ENCODE measurements at regions not wholly inside any gene's neighbourhood (a gene's known extent, or its start where the extent isn't known, plus 50 kb on each side); places are given as distances from the start of the nearest gene placed in this dataset.
A peak's percentile ranks its signal among the peaks of the same experiment; 100 is the strongest.

DNA sequence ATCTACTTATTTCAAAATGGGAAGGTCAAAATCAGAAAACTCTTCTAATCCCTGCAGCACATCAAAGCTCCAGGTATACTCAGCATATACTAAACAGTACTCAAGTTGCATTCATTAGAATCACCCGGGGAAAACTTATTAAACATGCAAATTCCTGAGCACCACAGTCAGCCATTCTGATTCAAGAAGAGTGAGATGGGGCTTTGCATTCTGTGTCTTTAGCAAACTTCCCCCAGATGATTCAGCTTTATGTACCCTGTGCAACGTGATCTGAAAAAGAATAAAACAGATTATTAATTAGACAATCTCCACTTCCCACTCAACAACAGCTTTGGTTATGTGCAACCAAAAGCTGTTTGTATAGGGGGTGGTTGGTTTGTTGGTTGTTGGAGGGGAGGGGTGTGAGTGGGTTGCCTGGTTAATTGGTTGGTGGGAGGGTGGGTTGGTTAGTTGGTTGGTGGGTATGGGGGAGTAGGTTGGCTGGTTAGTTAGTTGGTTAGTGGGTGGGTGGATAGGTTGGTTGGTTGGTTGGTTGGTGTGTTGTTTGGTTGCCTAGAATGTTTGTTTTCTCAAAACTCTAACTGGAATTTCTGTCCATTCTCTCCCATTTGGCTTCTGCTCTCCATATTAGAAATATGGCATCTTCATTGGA is 112.5 kb upstream of the AGAP1 start:
- DNase-seq (ENCODE audit: low spot score in 2 of 2) (no peak), ATAC-seq (replicated peaks; ENCODE audit: extremely low read depth, poor library complexity, severe bottlenecking) (no peak)
- Mint-ChIP-seq H3K4me3 (no peak overlapping the region), H3K27ac (ENCODE audit: low read depth) (no peak overlapping the region), H3K4me1 (no peaks in the 10 kb centered on the region), H3K27me3 (peaks cover 25% of the 10 kb centered on the region), H3K36me3 (ENCODE audit: insufficient read depth) (no peaks in the 10 kb centered on the region), H3K9me3 (no peaks in the 10 kb centered on the region)

- no peak for DNase-seq (ENCODE audit: low spot score in 2 of 2)
- Mint-ChIP-seq H3K36me3 (ENCODE audit: insufficient read depth) (no peaks in the 10 kb centered on the region), H3K27me3 (peaks cover 17% of the 10 kb centered on the region), H3K4me1 (no peaks in the 10 kb centered on the region), H3K4me3 (no peak overlapping the region), H3K9me3 (no peaks in the 10 kb centered on the region), H3K27ac (ENCODE audit: low read depth) (no peak overlapping the region)
- no peak for ATAC-seq (replicated peaks; ENCODE audit: extremely low read depth, poor library complexity, severe bottlenecking)
Observed at GRCh38 chr2:235382179-235382578, 111.7 kb upstream of the AGAP1 start.

- H3K4me1 Mint-ChIP-seq, result no peaks in the 10 kb centered on the region
- H3K27me3 Mint-ChIP-seq, result peaks cover 13% of the 10 kb centered on the region
- peaks cover 3% of the 10 kb centered on the region for H3K36me3 Mint-ChIP-seq (ENCODE audit: insufficient read depth)
- H3K4me3 Mint-ChIP-seq, result no peak overlapping the region
- no peak overlapping the region for H3K27ac Mint-ChIP-seq (ENCODE audit: low read depth)
- no peaks in the 10 kb centered on the region for H3K9me3 Mint-ChIP-seq
- DNase-seq (ENCODE audit: low spot score in 2 of 2) (no peak), ATAC-seq (replicated peaks; ENCODE audit: extremely low read depth, poor library complexity, severe bottlenecking) (no peak)
Observed at GRCh38 chr2:235382601-235383000, 111.2 kb upstream of the AGAP1 start.

- Mint-ChIP-seq H3K9me3 (no peaks in the 10 kb centered on the region), H3K27me3 (peaks cover 5% of the 10 kb centered on the region), H3K4me1 (no peaks in the 10 kb centered on the region), H3K27ac (ENCODE audit: low read depth) (no peak overlapping the region), H3K36me3 (ENCODE audit: insufficient read depth) (peaks cover 3% of the 10 kb centered on the region), H3K4me3 (no peak overlapping the region)
- no peak for DNase-seq (ENCODE audit: low spot score in 2 of 2)
- ATAC-seq (replicated peaks; ENCODE audit: extremely low read depth, poor library complexity, severe bottlenecking), result no peak
Observed at GRCh38 chr2:235383272-235383843, 110.5 kb upstream of the AGAP1 start.

DNA sequence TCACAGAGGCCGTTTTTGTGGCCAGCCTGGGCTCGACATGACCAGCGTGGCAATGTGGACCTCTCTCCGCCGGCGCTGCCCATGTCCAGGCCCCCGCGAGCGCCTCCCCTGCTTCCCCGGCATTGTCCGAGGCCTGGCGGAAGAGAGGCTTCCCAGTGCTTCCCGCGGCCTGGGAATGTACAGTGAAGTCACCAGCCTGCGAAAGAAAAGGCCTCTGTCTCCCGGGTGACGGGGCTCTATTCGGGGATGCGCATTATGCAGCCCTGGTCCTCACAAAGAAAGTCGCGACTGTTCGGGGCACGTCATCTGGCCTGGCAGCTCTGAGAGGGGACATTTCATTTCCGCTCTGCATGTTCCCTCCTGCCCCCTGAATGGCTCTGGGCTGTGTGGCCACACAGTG is 109.2 kb upstream of the AGAP1 start:
- H3K27ac Mint-ChIP-seq (ENCODE audit: low read depth), result no peak overlapping the region
- H3K4me3 Mint-ChIP-seq, result no peak overlapping the region
- no peak for DNase-seq (ENCODE audit: low spot score in 2 of 2)
- no peak for ATAC-seq (replicated peaks; ENCODE audit: extremely low read depth, poor library complexity, severe bottlenecking)
- H3K4me1 Mint-ChIP-seq, result no peaks in the 10 kb centered on the region
- no peaks in the 10 kb centered on the region for H3K9me3 Mint-ChIP-seq
- no peaks in the 10 kb centered on the region for H3K27me3 Mint-ChIP-seq
- peaks cover 3% of the 10 kb centered on the region for H3K36me3 Mint-ChIP-seq (ENCODE audit: insufficient read depth)

- no peak overlapping the region for H3K27ac Mint-ChIP-seq (ENCODE audit: low read depth)
Observed at GRCh38 chr2:235389626-235390025, 104.2 kb upstream of the AGAP1 start.

GRCh38 chr2:235390108-235390815 is 103.6 kb upstream of the AGAP1 start:
- peak overlapping the region; percentile 31 for H3K4me3 Mint-ChIP-seq
- peak; percentile 94 for ATAC-seq (replicated peaks; ENCODE audit: extremely low read depth, poor library complexity, severe bottlenecking)
- H3K27me3 Mint-ChIP-seq, result peaks cover 15% of the 10 kb centered on the region
- H3K36me3 Mint-ChIP-seq (ENCODE audit: insufficient read depth), result peaks cover 3% of the 10 kb centered on the region
- H3K9me3 Mint-ChIP-seq, result no peaks in the 10 kb centered on the region
- H3K27ac Mint-ChIP-seq (ENCODE audit: low read depth), result peak overlapping the region; percentile 52
- DNase-seq (ENCODE audit: low spot score in 2 of 2), result peak in 1 of 2 donors; percentile 42
- H3K4me1 Mint-ChIP-seq, result peaks cover 13% of the 10 kb centered on the region

More at GRCh38 chr2:235389626-235390025, 104.2 kb upstream of the AGAP1 start:
- DNase-seq (ENCODE audit: low spot score in 2 of 2), result no peak
- Mint-ChIP-seq H3K36me3 (ENCODE audit: insufficient read depth) (peaks cover 3% of the 10 kb centered on the region), H3K9me3 (no peaks in the 10 kb centered on the region), H3K4me3 (no peak overlapping the region), H3K27me3 (peaks cover 8% of the 10 kb centered on the region), H3K4me1 (peaks cover 13% of the 10 kb centered on the region)
- ATAC-seq (replicated peaks; ENCODE audit: extremely low read depth, poor library complexity, severe bottlenecking), result no peak

DNA sequence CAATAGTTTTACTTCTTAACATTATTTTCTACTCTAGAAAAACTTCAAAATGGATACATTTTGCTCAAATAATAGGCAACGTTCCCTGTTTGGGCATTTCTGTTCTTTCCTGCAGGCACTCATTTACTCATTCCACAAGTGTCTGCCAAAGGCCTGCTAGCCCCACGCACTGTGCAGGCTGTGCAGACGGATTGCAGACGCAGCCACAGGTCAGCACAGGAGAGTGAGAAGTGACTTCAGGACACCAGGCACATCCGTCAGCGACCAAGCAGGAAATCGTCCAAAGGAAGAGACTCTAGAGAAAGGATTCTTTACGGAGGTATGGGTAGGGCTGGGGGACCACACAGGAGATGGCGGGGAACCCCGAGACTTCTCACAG is 103.0 kb upstream of the AGAP1 start:
- Mint-ChIP-seq H3K27ac (ENCODE audit: low read depth) (peak overlapping the region; percentile 52), H3K4me3 (peak overlapping the region; percentile 31), H3K9me3 (no peaks in the 10 kb centered on the region), H3K27me3 (peaks cover 20% of the 10 kb centered on the region), H3K4me1 (peaks cover 13% of the 10 kb centered on the region), H3K36me3 (ENCODE audit: insufficient read depth) (peaks cover 3% of the 10 kb centered on the region)
- DNase-seq (ENCODE audit: low spot score in 2 of 2) (no peak), ATAC-seq (replicated peaks; ENCODE audit: extremely low read depth, poor library complexity, severe bottlenecking) (no peak)

DNA sequence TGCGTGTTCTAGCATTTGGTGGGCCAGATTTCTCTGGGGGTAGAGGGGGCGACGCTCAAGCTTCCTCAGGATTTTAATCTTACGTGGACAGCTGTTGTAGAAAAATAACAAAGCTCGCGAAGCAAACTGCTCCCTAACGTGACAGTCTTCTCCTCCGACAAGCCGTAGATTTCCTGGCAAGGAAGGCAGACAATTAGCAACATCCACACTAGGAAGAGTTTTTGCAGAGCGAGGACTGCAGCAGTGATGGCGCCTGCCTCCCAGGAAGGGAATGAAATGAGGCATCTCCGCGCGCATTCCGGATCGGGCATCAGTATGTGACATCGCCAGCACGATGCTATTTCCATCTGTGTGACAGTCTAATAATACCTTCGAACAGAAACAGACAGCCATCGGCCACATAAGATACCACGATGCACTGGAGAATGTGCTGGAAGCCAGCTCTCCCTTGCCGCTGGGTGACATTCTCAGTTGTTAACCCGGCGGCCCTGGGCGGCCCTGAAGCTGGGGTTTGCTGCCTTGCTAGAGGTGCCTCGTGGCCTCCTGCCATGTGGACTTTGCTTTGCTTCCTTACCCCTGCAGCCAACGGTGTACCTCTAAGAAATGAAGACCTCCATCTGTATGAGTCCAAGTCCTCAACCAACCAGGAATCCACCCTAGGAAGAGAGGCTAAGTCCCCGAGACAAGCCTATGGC is 101.8 kb upstream of the AGAP1 start:
- ATAC-seq (replicated peaks; ENCODE audit: extremely low read depth, poor library complexity, severe bottlenecking), result no peak
- no peak overlapping the region for H3K4me3 Mint-ChIP-seq
- H3K4me1 Mint-ChIP-seq, result peaks cover 13% of the 10 kb centered on the region
- H3K36me3 Mint-ChIP-seq (ENCODE audit: insufficient read depth), result peaks cover 3% of the 10 kb centered on the region
- peaks cover 33% of the 10 kb centered on the region for H3K27me3 Mint-ChIP-seq
- no peak for DNase-seq (ENCODE audit: low spot score in 2 of 2)
- H3K27ac Mint-ChIP-seq (ENCODE audit: low read depth), result no peak overlapping the region
- H3K9me3 Mint-ChIP-seq, result no peaks in the 10 kb centered on the region

GRCh38 chr2:235394278-235394828 is 99.5 kb upstream of the AGAP1 start:
- Mint-ChIP-seq H3K36me3 (ENCODE audit: insufficient read depth) (no peaks in the 10 kb centered on the region), H3K27ac (ENCODE audit: low read depth) (no peak overlapping the region), H3K9me3 (no peaks in the 10 kb centered on the region), H3K4me3 (no peak overlapping the region), H3K4me1 (peaks cover 13% of the 10 kb centered on the region), H3K27me3 (peaks cover 45% of the 10 kb centered on the region)
- DNase-seq (ENCODE audit: low spot score in 2 of 2) (no peak), ATAC-seq (replicated peaks; ENCODE audit: extremely low read depth, poor library complexity, severe bottlenecking) (no peak)

DNA sequence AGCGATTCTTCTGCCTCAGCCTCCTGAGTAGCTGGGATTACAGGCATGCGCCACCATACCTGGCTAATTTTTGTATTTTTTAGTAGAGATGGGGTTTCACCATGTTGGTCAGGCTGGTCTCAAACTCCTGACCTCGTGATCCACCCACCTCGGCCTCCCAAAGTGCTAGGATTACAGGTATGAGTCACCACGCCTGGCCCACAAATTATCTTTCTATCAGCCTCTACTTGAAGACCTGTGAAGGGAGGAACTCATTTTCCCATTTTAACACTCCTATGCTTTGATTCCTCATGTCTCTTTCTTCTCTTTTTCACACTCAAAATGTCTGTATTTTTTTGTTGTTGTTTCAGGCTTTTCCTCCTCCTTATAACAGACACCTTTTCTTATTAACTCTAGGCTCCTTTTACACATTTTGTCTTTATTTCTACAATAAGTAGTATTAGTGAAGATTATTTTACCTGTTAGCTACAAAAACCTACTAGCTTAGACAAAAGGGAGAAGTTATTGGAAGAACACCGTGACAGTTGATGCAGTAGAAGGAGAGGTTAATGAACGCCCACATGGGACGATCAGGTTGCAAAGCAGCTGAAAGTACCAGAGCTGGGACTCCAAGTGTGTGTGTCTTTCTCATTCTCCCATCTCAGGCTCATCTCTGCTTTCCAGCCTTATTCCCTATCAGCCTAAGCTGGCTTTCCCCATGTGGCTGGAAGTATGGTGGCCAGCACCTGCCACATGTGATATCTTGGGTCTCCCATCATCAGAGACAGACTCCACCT is 97.6 kb upstream of the AGAP1 start:
- Mint-ChIP-seq H3K27me3 (peaks cover 52% of the 10 kb centered on the region), H3K4me1 (no peaks in the 10 kb centered on the region)

GRCh38 chr2:235398321-235398720 is 95.5 kb upstream of the AGAP1 start:
- Mint-ChIP-seq H3K27me3 (peaks cover 67% of the 10 kb centered on the region), H3K9me3 (no peaks in the 10 kb centered on the region), H3K27ac (ENCODE audit: low read depth) (no peak overlapping the region), H3K4me3 (no peak overlapping the region), H3K4me1 (no peaks in the 10 kb centered on the region), H3K36me3 (ENCODE audit: insufficient read depth) (no peaks in the 10 kb centered on the region)
- DNase-seq (ENCODE audit: low spot score in 2 of 2) (no peak), ATAC-seq (replicated peaks; ENCODE audit: extremely low read depth, poor library complexity, severe bottlenecking) (no peak)

More for the DNA sequence above, 97.6 kb upstream of the AGAP1 start:
- Mint-ChIP-seq H3K9me3 (no peaks in the 10 kb centered on the region), H3K4me3 (no peak overlapping the region), H3K36me3 (ENCODE audit: insufficient read depth) (no peaks in the 10 kb centered on the region), H3K27ac (ENCODE audit: low read depth) (no peak overlapping the region)
- ATAC-seq (replicated peaks; ENCODE audit: extremely low read depth, poor library complexity, severe bottlenecking), result no peak
- DNase-seq (ENCODE audit: low spot score in 2 of 2), result no peak
